ENCODE measurements at regions not wholly inside any gene's neighbourhood (a gene's known extent, or its start where the extent isn't known, plus 50 kb on each side); places are given as distances from the start of the nearest gene placed in this dataset.

GRCh38 chr2:43080571-43081021 is 145.8 kb downstream of the ZFP36L2 start:
- no peak for TF ChIP-seq POLR2AphosphoS5 (IDR thresholded peaks at IDR 0.05; ENCODE audit: borderline replicate concordance, low read depth, low read length)
- TF ChIP-seq EZH2 (IDR thresholded peaks at IDR 0.05): no peak

All from SK-N-MC (cell line).